ENCODE measurements at regions not wholly inside any gene's neighbourhood (a gene's known extent, or its start where the extent isn't known, plus 50 kb on each side); places are given as distances from the start of the nearest gene placed in this dataset.
"Not testable (repeated sequence)": the region's sequence is repeated elsewhere in the genome, so short reads cannot be mapped to it uniquely, and the experiment has no call there.

DNA sequence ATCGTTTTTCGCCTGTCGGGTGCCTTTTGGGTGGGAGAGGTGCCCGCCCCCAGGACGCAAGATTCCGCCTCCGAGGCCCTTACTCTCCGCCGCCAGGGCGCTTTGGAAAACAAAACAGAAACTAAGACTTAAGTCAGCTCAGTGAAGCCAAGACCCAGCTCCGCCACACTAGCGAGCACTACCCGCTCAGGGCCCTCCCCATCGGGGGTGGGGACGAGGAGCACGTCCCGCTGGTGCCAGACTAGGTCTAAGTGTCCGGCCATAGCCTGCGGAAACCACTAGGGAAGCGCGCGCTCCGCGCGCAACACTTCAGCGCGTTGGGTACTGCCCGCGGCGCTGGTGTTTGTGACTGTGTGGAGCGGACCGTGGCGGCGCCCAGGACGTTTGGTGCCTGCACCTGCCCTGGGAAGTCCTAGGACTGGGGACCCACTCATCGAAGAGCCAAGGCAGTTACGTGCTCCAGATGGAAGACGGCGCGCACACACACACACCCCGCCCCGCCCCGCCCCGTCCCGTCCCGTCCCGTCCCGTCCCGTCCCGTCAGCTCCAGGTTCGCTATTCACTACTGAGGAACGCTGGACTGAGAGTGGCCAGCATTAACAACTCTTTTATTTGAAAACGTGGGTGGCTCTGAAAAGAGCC lies 57.6 kb upstream of the BOLA1 start:
- not testable (repeated sequence) for DNase-seq (ENCODE audit: low read depth); H3K4me3 ChIP-seq (ENCODE audit: low read depth, low read length)

DNA sequence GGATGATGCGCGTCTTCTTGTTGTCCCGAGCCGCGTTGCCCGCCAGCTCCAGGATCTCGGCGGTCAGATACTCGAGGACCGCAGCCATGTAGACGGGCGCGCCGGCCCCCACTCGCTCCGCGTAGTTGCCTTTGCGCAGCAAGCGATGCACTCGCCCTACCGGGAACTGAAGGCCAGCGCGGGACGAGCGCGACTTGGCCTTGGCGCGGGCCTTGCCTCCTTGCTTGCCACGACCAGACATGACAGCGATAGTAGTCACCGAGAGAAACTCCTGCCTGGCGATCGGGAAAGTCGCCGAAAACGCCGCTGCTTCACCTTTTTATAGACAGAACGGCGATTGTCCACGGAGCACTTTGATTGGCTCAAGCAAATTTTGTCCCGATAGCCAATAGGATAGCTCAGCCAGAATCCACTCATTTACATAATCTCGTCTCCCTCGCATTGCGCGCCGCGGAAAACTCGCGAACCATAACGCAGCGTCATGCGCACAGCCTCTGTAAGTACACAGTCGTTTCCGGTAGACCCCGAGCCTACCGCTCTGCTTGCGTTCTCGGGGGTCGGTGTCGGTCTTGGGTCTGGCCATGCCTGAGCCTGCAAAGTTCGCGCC lies 56.8 kb upstream of the BOLA1 start:
- H3K4me3 ChIP-seq (ENCODE audit: low read depth, low read length); DNase-seq (ENCODE audit: low read depth): not testable (repeated sequence)

- DNase-seq (ENCODE audit: low read depth), result no peak
- H3K4me3 ChIP-seq (ENCODE audit: low read depth, low read length), result peak overlapping the region; percentile 66
Measured at GRCh38 chr1:149843431-149844041, 55.8 kb upstream of the BOLA1 start.

DNA sequence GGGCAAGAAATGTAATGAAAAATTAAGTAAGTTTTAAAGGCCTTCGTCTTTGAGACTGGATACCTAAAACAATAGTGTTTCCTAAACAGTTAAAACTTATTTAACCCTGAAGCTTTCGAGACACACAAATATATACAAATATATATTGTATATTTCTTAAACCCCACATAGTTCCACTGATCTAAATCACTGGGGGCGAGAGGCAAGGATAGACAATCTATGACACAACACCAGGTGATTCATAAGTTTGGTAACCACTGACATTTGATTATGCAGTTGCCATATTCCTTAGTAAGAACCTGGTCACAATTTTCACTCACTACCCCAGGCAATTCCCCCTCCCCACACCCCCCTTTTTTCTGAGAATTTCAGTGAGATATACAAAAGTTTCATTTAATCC lies 55.3 kb upstream of the BOLA1 start:
- H3K4me3 ChIP-seq (ENCODE audit: low read depth, low read length), result peak overlapping the region; percentile 66
- DNase-seq (ENCODE audit: low read depth), result peak; percentile 14

- peak overlapping the region; percentile 19 for H3K4me3 ChIP-seq (ENCODE audit: low read depth, low read length)
- DNase-seq (ENCODE audit: low read depth), result no peak
Measured at GRCh38 chr1:149844650-149845255, 54.6 kb upstream of the BOLA1 start.

- no peak for DNase-seq (ENCODE audit: low read depth)
- peak overlapping the region; percentile 19 for H3K4me3 ChIP-seq (ENCODE audit: low read depth, low read length)
Measured at GRCh38 chr1:149845416-149845815, 54.0 kb upstream of the BOLA1 start.

DNA sequence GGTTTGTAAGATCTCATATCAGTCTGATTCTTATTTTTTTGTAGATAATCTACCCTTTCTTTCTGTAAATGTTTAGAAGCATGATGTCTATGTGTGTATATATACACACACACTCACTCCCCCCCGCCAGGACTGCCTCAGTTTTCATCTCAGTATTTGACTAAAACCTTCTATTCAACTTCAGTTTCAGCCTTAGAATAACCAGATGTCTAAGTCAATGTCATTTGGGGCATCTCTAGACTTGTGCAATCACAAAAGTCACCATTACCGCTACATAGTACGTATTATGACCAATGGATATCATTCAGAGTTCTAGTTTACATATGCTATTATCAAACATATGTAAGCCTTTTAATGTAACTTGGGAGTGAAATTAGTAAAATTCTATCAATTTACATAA lies 53.3 kb upstream of the BOLA1 start:
- H3K4me3 ChIP-seq (ENCODE audit: low read depth, low read length), result no peak overlapping the region

GRCh38 chr1:149846593-149847466 lies 52.5 kb upstream of the BOLA1 start:
- DNase-seq (ENCODE audit: low read depth), result no peak

More for the DNA sequence above, 53.3 kb upstream of the BOLA1 start:
- DNase-seq (ENCODE audit: low read depth), result no peak

DNA sequence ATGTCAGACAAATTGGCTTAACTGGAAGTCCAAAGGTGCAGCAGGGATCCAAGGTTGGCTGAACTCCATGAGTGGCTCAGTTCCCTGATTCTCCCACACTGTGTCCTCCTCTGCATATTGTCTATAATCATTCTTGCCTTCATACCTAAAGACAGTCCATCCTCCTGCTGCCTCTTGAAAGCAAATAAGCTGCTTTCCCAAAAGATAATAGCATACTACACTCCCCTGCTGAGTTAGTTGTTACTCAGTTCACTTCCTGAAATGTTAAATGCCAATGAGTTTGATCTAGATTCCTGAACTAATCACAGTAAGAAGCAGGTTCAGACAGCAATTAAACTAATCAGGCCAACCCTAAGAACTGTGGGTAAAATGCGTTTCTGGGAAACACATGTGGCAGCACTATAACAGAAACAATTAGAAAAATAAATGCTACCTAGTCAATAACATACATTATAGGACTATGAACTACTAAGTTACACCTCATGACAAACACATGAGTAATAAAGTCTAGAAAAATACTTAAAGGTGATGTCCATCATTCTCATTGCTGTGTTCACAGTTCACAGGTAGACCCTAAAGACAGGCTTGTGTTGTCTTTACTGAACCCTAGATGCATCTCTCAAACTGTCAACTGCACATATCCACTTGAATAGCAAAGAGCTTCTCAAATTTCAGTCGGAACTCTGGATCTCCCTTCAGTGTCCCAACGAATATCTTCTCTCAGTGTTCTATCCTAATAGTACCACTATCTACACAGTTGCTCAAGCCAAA lies 50.8 kb upstream of the BOLA1 start:
- H3K4me3 ChIP-seq (ENCODE audit: low read depth, low read length), result peak overlapping the region; percentile 64
- no peak for DNase-seq (ENCODE audit: low read depth)

More at GRCh38 chr1:149846593-149847466, 52.5 kb upstream of the BOLA1 start:
- H3K4me3 ChIP-seq (ENCODE audit: low read depth, low read length), result no peak overlapping the region

- peak overlapping the region; percentile 64 for H3K4me3 ChIP-seq (ENCODE audit: low read depth, low read length)
- DNase-seq (ENCODE audit: low read depth), result no peak
Measured at GRCh38 chr1:149849111-149849946, 50.0 kb upstream of the BOLA1 start.

All from skeletal muscle cell (primary cell).